CD4-positive, alpha-beta T cell treated with Interleukin-17A for 4 hours (primary cell): ENCODE measurements at regions not wholly inside any gene's neighbourhood (a gene's known extent, or its start where the extent isn't known, plus 50 kb on each side); places are given as distances from the start of the nearest gene placed in this dataset.
"Not testable (repeated sequence)": the region's sequence is repeated elsewhere in the genome, so short reads cannot be mapped to it uniquely, and the experiment has no call there.

Source experiments
- DNase-seq: peaks from one replicate; pipeline ENCODE4 v3.0.0-alpha.2; 2020; ENCODE audit warnings: mixed read lengths

DNA sequence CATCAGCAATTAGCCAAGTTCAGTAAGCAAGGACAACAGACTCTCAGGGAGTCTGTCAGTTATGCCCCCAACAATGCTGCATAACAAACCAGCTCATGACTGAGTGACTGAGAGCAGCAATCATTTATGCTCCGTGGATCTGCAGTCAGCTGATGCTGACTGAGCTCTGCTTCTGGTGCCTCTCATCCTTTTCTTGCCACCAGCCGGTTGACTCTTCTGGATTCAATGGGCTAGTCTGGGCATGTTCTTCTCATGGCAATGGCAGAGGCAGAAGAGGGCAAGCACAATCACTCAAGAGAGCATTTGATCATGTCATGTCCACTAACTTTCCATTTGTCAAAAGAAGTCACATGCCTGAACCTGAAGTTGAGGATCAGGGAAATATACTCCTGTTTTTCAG is 157.0 kb upstream of the NTRK2 start:
- DNase-seq, result no peak

DNA sequence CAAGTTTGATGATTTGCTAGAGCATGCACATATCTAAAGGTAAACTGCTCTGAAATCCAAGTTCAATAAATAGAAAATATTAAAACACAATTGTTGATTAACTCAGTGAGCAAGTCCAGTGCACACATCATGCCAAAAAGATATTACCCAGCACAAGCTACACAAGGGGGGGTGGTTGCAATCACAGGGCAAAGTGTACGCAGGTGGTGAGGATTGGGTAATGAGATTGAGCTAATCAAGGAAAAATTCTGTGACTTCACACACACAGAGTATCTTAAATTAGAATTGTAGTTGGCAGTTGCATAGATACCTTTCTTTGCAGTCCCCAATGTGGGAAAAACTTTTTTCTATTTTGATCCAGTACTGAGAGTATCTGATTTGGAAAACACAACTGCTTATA is 156.1 kb upstream of the NTRK2 start:
- DNase-seq, result no peak

DNA sequence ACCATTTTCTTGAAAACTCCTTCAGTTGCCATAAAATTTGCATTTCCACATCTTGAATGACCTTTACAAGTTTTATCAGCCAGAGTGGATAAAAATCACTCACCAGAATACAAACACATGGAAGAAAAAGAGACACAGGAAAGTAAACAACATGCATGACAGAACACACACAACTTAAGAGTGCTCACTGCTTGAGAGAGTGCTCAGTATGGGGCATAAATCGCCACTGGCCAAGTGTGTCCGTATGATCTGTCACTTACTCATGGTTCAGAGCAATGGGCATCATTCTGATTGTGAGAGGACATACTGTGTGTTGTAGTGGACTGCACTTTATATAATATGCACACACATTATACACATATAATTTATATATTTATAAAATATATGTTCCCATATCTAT is 155.6 kb upstream of the NTRK2 start:
- no peak for DNase-seq

DNA sequence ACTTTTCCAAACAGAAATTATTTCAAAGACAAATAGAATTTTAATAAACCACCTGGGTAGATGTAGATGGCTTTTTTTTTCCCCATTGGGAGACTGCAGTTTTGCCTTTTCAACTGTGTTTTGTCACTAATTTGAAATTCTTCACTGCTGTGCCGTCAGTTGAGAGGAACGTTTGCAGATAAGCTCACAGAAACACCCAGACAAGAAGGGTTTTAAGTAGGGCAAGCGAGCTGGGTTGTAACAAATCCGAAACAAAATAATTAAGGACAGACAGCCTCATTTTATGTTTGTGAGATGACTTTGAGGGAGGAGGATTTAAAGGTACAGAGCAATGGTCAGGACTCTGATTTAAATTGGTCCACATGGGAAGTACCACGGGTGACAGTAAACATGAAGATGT is 155.1 kb upstream of the NTRK2 start:
- DNase-seq, result no peak

DNA sequence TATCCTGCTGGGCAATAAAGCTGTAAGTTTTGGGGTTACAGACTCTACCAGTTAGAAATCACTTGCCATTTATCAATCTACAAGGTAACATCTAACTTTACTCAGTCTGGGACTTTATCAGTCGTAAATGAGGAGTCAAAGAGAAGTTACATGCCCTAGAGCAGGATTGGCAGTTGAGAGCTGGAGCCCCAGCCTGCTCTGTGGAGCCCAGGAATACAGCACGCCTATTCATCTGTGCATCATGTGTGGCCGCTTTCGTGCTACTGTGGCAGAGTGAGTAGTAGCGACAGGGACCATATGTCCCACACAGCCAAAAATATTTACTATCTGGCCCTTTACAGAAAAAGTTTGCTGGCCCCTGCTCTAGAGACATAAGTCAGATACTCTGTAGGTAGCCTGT is 152.5 kb upstream of the NTRK2 start:
- DNase-seq, result no peak

DNA sequence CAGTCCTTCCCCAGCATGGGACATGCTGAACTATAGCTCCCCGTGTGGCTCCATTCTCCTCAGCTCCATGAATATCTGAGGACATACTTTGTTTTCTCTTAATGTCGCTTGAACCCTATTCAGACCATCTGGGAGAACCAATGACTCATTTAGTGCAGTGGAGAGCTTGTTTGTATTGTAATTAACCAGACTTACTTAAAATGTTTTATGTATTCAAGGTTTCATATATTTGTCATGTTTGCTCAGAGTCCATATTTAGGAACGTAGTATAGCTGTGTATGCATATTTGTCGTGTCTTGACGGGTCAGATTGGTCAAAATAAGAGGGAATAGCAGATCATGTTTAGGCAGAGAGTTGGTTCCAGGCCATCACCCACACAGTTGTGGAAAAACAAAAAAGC is 150.1 kb upstream of the NTRK2 start:
- no peak for DNase-seq

DNA sequence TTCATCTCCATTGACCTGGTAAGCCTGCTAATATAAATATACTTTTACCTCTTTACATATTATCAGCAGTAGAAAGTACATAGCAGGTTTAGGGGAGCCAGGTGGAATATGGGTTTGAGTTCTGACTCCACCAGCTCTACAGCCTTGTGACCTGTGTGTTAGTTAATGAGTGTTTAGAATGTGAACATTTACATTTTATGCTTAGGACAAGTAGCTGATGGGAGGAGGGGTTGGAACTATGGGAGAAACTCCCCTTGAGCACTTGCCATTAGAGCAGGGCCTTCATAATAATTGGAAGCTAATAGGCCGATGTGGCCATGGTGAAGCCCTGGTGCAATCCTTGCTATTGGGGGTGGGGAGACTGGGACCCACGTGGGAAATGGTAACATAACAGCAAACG is 148.3 kb upstream of the NTRK2 start:
- DNase-seq, result no peak

DNA sequence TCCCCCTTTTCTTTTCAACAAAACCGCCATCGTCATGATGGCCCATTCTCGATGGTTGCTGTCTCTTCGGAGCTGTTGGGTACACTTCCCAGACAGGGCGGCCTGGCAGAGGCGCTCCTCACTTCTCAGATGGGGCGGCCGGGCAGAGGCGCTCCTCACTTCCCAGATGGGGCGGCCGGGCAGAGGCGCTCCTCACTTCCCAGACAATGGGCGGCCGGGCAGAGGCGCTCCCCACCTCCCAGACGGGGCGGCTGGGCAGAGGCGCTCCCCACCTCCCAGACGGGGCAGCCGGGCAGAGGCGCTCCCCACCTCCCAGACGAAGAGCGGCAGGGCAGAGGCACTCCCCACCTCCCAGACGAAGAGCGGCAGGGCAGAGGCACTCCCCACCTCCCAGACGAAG is 143.3 kb upstream of the NTRK2 start:
- not testable (repeated sequence) for DNase-seq

DNA sequence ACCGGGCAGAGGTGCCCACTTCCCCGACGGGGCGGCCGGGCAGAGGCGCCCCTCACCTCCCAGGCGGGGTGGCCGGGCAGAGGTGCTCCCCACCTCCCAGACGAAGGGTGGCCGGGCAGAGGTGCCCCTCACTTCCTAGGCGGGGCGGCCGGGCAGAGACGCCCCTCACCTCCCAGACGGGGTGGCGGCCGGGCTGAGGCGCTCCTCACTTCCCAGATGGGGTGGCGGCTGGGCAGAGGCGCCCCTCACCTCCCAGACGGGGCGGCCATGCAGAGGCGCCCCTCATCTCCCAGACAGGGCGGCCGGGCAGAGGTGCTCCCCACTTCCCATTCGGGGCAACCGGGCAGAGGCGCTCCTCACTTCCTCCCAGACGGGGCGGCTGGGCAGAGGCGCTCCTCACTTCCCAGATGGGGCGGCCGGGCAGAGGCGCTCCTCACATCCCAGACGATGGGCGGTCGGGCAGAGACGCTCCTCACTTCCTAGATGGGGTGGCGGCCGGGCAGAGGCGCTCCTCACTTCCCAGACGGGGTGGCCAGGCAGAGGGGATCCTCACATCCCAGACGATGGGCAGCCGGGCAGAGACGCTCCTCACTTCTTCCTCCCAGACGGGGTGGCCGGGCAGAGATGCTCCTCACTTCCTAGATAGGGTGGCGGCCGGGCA is 142.3 kb upstream of the NTRK2 start:
- DNase-seq, result not testable (repeated sequence)

DNA sequence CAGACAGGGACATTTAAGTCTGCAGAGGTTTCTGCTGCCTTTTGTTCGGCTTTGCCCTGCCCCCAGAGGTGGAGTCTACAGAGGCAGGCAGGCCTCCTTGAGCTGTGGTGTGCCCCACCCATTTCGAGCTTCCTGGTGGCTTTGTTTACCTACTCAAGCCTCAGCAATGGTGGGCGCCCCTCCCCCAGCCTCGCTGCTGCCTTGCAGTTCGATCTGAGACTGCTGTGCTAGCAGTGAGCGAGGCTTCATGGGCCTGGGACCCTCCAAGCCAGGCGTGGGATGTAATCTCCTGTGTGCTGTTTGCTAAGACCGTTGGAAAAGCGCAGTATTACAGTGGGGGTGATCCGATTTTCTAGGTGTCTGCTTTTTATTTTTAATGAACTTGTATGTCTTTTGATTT is 133.6 kb upstream of the NTRK2 start:
- DNase-seq, result not testable (repeated sequence)

DNA sequence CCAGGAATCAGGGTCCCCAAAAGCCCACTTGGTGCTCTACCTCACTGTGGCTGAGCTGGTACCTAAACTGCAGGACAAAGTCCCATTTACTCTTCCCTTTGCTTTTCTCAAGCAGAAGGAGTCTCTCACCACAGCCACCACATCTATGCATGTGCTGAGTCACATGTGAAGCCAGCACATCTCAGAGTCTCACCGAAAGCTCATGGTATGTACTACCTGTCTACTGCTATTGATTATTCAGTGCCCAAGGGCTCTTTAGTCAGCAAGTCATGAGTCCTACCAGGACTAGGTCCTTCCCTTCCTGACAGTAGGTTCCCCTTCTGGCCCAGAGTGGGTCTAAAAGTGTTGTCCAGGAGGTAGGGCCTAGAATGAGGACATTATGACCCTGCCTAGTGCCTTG is 130.7 kb upstream of the NTRK2 start:
- no peak for DNase-seq

DNA sequence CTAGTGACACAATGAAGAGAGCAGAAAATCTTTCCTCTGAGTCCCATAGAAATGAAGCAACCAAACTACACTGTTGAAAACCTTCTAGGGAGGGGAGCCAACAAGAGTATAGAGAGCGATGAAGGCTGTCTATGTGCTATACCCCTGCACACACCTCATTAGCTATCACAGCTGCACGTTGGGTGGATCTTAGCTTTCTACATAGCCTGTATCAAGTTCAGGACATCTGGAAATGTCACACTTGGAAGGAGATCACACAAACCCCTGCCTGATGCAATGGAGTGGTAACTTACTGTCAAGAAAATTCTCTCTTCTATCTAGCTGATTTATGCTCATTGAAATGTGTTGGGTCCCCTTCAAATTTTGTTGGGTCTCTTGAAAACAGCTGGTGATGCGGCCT is 127.0 kb upstream of the NTRK2 start:
- DNase-seq, result no peak

DNA sequence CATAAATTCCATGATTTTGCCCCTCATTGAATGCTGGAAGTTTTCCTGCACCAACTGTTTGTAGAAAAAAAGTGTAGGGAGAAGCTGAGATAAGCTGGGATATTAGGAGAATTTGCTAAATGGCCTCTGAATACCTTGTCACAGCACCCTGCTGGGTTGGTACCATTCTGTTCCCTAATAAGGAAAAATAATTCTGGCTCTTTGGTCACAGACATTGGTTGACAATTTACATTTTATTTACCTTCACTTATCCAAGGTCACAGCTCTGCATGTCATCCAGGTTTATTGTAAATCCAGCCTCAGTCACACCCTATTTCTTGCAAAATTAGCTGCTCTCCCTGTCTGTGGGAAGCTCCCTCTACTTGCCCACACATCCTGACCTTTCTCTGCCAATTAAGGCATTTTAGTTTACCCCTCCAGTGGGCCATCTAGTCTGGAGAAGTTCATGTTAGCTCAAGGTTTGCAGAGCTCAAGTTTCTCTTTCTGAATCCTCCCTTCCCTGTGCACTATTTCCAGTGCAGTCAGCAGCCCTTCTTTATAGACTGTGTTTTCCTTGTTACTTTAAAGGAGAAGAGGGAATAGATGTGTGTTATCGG is 115.4 kb upstream of the NTRK2 start:
- no peak for DNase-seq

DNA sequence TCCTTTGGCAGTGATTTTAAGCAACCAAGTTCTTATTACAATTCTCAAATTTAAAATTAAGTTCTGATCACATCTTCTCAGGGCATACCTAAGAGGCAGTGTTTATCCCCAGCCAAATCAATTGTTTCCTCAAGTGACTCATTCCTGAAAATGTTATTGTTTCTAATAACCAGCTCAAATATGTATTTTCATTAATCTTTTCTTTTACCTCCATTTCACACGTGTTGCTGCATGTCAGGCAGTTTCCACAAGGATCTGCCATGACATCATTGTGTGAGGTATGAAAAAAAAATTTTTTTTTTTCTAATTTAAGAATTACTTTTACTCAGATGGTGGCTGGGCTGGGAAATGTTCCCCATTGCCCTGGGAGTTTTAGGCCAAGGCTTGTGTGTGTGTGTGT is 113.0 kb upstream of the NTRK2 start:
- DNase-seq, result no peak

DNA sequence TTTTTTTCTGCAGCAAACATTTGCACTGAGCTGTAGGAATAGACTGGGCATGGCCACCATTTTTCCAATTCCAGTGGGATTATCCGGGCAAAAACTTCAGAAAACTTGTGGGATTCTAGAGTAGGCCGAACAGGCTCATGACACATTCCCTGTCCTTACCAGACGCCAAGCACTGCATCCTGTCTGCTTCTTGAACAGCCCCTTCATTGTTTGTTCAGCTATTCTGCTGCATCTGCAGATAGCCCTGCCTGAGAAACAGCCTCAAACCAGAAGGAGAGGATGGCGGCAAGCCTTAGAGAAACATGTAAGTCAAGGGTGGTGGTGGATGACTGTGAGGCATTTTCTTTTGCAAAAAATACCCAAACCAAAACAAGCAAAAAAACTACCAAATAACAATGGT is 111.8 kb upstream of the NTRK2 start:
- no peak for DNase-seq

DNA sequence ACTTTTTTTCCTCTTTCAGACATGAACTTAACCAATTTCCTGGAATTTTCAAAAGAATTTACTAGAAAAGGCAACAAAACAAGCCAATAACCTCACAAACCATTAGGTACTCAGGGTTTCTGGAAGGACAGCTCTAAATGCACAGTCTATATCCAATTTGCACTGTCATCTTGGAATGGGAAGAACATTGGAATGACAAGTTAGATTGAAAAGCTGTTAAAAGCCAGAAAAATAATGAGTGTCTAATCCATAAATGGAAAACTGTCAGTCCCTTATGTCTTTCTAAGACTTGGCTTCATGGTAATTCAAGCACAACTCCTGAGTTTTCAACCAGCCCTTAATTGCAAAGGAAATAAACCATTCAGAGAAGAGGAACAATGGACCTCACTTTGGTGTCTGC is 105.8 kb upstream of the NTRK2 start:
- DNase-seq, result no peak

DNA sequence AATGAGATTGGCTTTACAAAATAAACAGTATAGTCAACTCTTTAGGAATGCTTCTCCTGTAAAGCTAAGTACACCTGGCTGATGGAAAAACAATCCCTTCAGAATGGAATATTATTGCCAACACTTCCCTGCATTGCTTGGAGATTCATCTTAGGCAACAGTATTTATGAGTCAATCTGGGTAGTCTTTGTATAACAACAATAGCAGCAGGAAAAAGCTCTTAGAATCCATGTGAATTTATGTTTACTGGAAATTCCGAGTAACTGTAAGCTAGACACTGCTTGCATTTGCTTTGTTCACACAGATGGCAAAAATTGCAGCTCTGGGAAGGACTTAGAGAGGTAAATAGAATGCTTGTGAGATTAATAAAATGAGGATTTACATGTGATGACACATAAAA is 101.7 kb upstream of the NTRK2 start:
- no peak for DNase-seq

DNA sequence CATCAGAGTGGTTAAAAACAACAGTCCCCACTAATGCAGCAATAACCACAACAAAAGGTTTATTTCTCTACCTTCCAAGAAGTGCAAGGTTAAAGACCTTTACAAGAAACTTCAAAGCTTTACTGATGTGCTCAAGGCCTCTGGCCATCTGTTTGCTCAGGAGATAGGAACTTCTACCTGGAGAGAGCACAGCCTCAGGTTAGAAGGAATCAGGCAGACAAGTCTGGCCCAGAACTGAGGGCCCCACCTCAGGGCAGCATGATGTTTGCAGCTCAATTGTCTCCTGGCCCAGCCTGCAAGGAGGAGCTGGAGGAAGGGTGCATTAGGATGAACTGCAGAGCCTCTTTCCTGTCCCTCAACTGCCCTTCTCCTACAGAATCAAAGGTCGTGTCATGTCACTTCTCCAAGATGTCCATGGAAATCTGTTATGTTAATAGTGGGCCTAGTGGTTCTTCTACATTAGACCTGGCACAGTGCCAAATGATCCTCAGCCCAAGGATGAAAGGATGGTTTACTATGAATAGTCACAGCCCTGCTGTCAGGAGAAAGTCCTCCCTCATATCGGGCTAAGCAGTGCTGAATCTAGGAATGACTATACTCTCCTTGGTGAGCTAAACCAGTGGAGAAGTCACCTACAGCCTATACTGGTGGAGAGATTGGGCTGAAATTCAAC is 98.9 kb upstream of the NTRK2 start:
- no peak for DNase-seq

DNA sequence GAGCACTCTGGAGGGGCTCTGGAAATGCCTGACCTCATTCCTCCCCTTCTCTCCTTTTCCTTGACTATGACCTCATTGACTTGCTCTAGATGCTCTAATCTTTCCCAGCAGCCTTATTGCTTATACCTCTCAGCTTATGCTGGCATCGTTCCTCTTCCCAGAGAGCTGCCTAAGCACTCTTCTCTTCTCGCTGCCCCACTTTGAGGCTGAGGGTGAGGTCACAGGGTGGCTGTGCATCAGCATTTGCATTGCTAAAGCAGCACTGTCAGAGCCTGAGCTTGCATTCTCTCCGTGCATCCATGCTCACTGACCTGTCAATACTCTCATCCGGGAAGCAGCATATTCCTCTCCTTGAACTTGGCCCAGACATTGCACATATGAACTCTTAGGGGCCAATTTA is 96.4 kb upstream of the NTRK2 start:
- DNase-seq, result no peak

DNA sequence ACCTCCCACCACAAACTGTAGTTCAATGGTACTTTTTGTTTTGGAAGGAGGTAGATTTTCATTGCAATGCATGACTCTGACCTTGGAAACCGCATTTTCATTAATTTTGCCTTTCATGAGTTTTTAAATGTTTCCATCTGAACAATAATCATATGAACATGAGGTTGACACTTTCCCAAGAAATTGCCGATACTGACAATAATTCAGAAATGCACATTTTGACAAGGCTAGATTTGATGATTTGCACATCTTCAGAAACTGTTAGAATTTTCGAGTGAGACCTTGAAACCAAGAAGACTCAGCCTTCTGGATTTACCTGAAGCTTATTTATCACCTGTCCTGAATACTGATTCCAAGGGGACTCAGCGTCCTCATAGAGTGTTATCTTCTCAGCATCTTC is 93.8 kb upstream of the NTRK2 start:
- DNase-seq, result no peak

DNA sequence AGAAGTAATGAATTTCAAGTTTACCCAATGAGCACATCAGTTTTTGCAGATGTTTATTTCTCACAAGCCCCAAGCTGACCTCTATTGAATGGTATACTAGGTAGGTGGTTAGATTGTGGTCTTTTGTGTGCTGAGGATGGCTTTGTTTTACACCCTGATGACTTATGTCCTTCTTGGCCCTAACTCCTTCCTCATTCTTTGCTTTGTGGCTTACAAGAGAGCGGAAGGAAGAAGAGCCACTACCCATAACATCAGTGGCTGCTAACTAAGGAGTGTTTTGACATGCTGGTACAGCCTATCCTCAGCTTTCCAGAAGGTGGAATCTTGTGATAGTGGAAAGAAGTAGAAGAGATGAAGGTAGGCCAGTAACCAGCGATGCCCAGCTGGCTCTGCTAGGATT is 85.7 kb upstream of the NTRK2 start:
- no peak for DNase-seq

DNA sequence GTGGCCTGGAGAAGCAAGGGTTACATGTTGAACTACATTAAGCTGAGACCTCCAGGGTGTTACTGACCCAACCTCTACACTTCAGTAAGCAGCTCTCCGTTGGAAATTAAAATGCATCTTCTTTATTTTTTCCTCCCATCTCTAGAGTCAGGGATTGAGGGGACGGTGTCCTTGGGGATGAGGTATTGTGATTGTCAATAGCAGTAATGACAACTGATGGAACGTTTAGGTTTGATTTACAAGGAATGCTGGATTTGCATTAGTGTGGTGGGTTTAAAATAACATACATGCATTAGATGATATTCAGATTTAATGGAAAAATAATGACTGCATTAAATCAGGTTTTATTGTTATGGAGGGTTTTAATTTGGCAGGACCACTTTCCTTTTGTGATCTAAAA is 82.9 kb upstream of the NTRK2 start:
- no peak for DNase-seq

DNA sequence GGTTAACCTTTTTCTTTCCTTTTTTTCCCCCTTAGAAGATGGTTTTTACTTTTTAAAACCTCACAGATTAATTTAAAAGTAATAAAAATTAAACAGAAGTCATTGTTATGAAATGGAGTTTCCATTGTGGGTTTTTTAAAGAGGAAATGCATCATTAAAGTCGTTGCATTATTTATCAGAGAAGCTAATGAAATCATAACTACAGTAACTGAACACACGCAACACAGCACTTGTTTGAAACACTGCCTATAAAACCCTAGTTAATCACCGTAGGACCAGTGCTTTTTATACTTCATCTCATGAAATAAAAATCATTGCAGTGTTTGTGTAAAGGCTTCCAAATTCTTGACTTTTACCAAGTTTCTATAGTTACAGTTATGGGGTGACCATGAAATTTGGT is 82.4 kb upstream of the NTRK2 start:
- DNase-seq, result no peak

DNA sequence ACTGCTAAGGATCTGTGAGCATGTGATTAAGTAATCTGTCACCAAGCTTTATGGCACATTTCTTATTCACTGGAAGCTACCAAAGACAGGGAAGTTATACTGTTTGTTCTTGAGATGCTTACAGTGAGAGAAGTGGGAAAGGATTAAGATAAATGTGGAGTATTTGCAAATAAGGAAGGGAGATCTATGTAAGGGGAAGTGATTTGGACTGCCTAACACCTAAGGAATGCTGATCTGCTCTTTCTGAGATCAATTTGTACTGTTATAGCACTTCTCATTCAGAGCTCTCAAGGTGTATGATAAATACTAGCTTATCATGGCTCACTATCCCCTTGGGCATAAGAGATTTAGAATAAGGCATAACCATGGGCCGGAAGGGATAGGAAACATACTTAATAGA is 80.0 kb upstream of the NTRK2 start:
- DNase-seq, result no peak

DNA sequence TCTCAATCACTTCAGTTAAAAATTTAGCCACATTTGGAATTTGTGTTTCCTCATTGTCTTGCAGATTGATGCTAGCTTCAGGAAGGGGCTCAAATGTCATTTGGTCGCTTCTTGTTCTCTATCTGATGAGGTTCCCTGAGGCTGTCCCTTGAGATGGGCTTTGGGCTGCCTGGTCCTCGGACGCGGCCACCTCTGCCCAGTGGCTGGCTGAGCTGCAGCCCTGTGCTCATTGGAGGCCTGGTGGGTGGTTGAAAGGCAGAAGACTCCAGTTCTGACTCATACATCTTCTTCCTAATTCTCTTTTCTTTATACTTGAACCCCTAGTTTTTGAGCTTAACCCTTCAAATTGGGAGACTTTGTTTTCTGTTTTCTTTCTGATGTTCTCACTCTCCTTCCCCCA is 78.8 kb upstream of the NTRK2 start:
- DNase-seq, result no peak
